ENCODE measurements at regions not wholly inside any gene's neighbourhood (a gene's known extent, or its start where the extent isn't known, plus 50 kb on each side); places are given as distances from the start of the nearest gene placed in this dataset.
A peak's percentile ranks its signal among the peaks of the same experiment; 100 is the strongest.

GRCh38 chr1:186620566-186621350 is 59.5 kb downstream of the PTGS2 start:
- H3K27me3 Mint-ChIP-seq (ENCODE audit: unreplicated experiment): peaks cover 2% of the 10 kb centered on the region
- DNase-seq (ENCODE audit: low spot score): no peak

DNA sequence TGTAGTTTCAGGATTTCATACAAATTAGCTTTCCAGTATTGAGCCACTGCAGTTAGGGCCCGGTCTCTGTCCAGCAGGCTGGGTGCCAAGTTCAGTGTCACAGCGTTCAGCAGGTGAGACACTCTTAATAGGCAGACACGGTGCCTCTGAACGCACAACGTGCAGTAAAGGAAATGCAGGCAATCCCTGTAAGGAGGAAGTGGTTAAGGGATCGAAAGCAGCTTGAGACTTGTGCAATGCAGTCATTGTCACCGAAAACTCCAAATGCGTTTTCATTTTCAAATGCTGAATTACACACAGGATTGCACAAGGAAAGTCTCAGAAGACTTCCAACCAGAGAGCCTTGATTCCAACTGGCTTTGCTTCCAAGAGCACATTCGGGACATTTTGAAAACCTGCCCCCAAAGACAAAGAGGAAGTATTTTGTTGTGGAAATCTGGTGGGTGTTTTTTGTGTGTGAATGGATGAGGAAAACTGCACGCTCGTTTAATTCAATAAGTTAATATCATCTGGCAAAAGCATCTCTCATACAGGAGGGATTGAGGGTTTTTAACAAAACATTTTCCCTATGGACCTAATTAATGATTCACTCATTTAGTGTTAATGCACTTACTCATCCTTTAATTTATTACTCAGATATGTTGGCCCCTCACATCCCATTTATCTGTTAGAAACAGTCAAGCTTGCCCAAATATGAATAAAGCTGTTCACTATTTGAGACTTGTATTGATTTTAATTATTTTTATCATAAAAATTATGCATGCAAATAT is 61.6 kb downstream of the PTGS2 start:
- TF ChIP-seq, protein P1, sequence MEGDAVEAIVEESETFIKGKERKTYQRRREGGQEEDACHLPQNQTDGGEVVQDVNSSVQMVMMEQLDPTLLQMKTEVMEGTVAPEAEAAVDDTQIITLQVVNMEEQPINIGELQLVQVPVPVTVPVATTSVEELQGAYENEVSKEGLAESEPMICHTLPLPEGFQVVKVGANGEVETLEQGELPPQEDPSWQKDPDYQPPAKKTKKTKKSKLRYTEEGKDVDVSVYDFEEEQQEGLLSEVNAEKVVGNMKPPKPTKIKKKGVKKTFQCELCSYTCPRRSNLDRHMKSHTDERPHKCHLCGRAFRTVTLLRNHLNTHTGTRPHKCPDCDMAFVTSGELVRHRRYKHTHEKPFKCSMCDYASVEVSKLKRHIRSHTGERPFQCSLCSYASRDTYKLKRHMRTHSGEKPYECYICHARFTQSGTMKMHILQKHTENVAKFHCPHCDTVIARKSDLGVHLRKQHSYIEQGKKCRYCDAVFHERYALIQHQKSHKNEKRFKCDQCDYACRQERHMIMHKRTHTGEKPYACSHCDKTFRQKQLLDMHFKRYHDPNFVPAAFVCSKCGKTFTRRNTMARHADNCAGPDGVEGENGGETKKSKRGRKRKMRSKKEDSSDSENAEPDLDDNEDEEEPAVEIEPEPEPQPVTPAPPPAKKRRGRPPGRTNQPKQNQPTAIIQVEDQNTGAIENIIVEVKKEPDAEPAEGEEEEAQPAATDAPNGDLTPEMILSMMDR (IDR thresholded peaks at IDR 0.05; ENCODE audit: unreplicated experiment): no peak
- no peak for DNase-seq (ENCODE audit: low spot score)
- peak overlapping the region; percentile 45 for H3K27ac Mint-ChIP-seq (ENCODE audit: unreplicated experiment)
- peaks cover 6% of the 10 kb centered on the region for H3K4me1 Mint-ChIP-seq (ENCODE audit: unreplicated experiment)
- H3K36me3 Mint-ChIP-seq (ENCODE audit: low read depth, unreplicated experiment): no peaks in the 10 kb centered on the region
- peaks cover 3% of the 10 kb centered on the region for H3K27me3 Mint-ChIP-seq (ENCODE audit: unreplicated experiment)
- no peaks in the 10 kb centered on the region for H3K9me3 Mint-ChIP-seq (ENCODE audit: unreplicated experiment)
- H3K4me3 Mint-ChIP-seq (ENCODE audit: unreplicated experiment): no peak overlapping the region

More at GRCh38 chr1:186620566-186621350, 59.5 kb downstream of the PTGS2 start:
- Mint-ChIP-seq H3K9me3 (ENCODE audit: unreplicated experiment) (no peaks in the 10 kb centered on the region), H3K36me3 (ENCODE audit: low read depth, unreplicated experiment) (no peaks in the 10 kb centered on the region), H3K4me1 (ENCODE audit: unreplicated experiment) (peaks cover 9% of the 10 kb centered on the region), H3K4me3 (ENCODE audit: unreplicated experiment) (no peak overlapping the region), H3K27ac (ENCODE audit: unreplicated experiment) (no peak overlapping the region)
- TF ChIP-seq, protein P1 (IDR thresholded peaks at IDR 0.05; ENCODE audit: unreplicated experiment): no peak

DNA sequence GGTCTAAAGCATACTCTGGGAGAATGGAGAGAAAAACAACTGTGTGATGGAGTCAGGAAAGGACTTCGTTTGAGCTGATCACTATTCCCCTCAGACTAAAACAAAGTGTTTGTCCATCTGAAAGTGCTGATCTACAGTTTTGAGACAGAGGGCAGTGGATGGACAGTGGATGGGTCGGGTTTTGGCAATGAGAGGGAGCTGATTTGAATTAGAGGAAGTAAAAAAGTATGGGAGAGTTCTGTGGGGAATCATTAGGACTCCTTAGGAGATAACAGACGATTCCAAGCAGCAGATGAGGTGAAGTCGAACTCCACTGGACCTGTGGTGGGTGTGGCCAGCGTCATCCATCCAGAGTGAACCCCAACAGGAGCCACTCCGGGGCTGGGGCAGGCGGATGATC is 62.3 kb downstream of the PTGS2 start:
- TF ChIP-seq, protein P1 (IDR thresholded peaks at IDR 0.05; ENCODE audit: unreplicated experiment): no peak

GRCh38 chr1:186616511-186616910 is 63.7 kb downstream of the PTGS2 start:
- Mint-ChIP-seq H3K36me3 (ENCODE audit: low read depth, unreplicated experiment) (no peaks in the 10 kb centered on the region), H3K4me1 (ENCODE audit: unreplicated experiment) (peaks cover 6% of the 10 kb centered on the region), H3K27me3 (ENCODE audit: unreplicated experiment) (peaks cover 2% of the 10 kb centered on the region), H3K9me3 (ENCODE audit: unreplicated experiment) (no peaks in the 10 kb centered on the region), H3K4me3 (ENCODE audit: unreplicated experiment) (no peak overlapping the region), H3K27ac (ENCODE audit: unreplicated experiment) (no peak overlapping the region)
- TF ChIP-seq, protein P1 (IDR thresholded peaks at IDR 0.05; ENCODE audit: unreplicated experiment): no peak
- no peak for DNase-seq (ENCODE audit: low spot score)

More for the DNA sequence above, 62.3 kb downstream of the PTGS2 start:
- Mint-ChIP-seq H3K27ac (ENCODE audit: unreplicated experiment) (peak overlapping the region; percentile 1), H3K36me3 (ENCODE audit: low read depth, unreplicated experiment) (no peaks in the 10 kb centered on the region), H3K4me3 (ENCODE audit: unreplicated experiment) (no peak overlapping the region), H3K9me3 (ENCODE audit: unreplicated experiment) (no peaks in the 10 kb centered on the region), H3K27me3 (ENCODE audit: unreplicated experiment) (peaks cover 3% of the 10 kb centered on the region), H3K4me1 (ENCODE audit: unreplicated experiment) (peaks cover 6% of the 10 kb centered on the region)
- no peak for DNase-seq (ENCODE audit: low spot score)

- Mint-ChIP-seq H3K27me3 (ENCODE audit: unreplicated experiment) (peaks cover 2% of the 10 kb centered on the region), H3K9me3 (ENCODE audit: unreplicated experiment) (no peaks in the 10 kb centered on the region), H3K4me1 (ENCODE audit: unreplicated experiment) (peaks cover 6% of the 10 kb centered on the region), H3K4me3 (ENCODE audit: unreplicated experiment) (no peak overlapping the region), H3K27ac (ENCODE audit: unreplicated experiment) (no peak overlapping the region), H3K36me3 (ENCODE audit: low read depth, unreplicated experiment) (no peaks in the 10 kb centered on the region)
- TF ChIP-seq, protein P1 (IDR thresholded peaks at IDR 0.05; ENCODE audit: unreplicated experiment): no peak
- DNase-seq (ENCODE audit: low spot score): no peak
Observed at GRCh38 chr1:186615332-186615731, 64.9 kb downstream of the PTGS2 start.
